HG02884 (cell line): ENCODE measurements at regions not wholly inside any gene's neighbourhood (a gene's known extent, or its start where the extent isn't known, plus 50 kb on each side); places are given as distances from the start of the nearest gene placed in this dataset.

Source experiments
- ATAC-seq: cut with Tn5 transposase; IDR thresholded peaks from one replicate; pipeline ENCODE4 v1.9.1; 2021; ENCODE audit warnings: mild to moderate bottlenecking, moderate library complexity; ENCODE audit not compliant: unreplicated experiment

DNA sequence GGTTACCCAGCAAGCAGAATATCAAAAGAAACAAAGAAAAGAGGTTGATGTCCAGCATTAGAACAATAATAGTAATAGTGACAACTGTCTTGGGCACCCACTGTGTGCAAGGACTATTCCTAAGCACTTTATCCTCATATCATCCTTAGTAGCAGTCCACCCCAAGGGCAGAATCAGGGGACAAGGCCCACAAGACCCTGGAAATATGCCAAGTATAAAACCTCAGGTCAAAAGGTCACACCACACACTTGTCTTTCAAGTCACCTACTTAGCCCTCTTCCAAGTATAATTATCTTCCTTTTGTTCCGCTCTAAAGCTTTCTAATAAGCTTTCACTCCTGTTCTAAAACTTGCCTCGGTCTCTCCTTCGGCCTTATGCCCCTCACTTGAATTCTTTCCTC, 124.0 kb upstream of the STT3B start:
- ATAC-seq: no peak

DNA sequence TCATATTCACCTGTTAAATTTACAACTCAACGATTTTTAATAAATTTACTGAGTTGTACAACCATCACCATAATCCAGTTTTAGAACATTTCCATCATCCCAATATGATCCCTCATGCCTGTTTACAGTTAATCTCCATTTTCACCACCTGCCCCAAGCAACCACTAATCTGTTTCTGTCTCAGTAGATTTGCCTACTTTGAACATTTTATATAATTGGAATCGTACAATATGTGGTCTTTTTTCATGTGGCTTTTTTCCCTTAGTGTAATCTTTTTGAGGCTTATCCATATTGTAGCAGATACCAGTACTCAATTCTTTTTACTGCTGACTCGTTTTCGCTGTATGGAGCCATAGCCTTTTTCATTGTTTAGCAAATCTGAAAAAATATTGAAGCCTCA, 123.3 kb upstream of the STT3B start:
- no peak for ATAC-seq

DNA sequence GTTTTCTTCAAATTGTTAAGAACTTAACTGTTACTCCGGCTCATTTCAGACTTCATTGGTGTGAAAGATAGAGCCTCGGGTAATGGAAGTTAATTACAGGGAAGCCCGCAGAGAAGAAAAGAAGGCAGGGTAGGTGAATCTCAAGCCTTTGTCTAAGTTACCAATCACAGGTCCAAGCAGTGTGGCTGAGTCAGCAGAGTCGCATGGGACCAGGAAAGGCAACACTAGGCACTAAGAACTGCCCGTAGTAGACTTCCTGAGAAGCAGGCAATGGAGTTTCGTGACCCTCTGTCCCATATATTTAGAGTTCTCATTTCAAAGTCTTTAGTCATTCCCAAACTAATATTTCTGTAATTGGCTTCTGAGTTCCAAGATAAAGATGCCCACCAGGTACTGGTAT, 122.9 kb upstream of the STT3B start:
- ATAC-seq: no peak

DNA sequence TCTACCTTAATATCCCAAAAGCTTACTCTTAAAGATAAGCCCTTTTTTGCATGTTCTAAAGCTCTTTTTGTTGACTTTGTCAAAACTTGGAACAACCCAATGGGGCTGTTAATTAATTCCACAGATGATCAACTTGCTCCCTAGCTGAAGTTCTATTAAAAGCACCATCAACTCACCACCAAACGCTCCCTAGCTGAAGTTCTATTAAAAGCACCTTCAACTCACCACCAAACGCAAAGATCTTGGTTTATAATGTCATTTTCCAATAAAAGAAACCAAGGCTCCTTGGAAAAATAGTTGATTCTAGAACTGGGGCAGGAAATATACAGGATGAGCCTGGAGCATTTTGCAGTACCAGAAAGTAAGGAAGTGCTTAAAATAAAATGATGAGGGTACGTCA, 122.3 kb upstream of the STT3B start:
- ATAC-seq: no peak

DNA sequence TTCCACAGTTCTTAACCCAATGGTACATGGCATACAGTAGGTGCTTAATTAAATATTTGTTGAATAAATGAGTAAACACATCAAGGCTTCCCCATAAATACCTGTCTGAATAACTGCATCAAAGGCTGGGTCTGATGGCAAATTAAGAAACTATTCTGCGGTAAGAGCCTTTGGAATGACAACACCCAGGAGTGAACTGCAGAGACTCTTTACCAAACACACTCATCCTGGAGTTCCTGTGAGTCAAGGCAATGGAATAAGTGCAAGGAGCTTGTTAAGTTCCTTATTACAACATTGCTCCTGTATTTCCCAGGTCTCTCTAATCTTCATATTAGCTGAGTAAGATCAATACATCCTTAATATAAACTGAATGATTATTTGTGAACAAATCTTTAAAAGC, 119.9 kb upstream of the STT3B start:
- ATAC-seq: no peak

DNA sequence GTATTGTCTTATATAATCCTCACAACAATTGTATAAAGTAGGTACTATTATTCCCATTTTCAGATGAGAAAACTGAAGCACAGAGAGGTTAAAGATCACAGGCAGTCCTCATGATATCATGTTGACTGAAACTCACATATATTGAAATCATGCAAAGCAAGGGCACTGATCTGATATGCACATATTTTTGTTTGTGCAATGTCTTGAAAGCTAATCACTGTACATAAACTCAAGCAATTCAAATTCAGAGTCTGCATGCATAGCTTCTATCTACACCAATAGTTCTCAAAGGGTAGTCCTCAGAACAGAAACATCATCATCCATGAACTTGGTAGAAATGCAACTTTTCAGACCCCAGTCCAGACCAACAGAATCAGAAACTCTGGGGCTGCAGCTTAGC, 119.2 kb upstream of the STT3B start:
- no peak for ATAC-seq

DNA sequence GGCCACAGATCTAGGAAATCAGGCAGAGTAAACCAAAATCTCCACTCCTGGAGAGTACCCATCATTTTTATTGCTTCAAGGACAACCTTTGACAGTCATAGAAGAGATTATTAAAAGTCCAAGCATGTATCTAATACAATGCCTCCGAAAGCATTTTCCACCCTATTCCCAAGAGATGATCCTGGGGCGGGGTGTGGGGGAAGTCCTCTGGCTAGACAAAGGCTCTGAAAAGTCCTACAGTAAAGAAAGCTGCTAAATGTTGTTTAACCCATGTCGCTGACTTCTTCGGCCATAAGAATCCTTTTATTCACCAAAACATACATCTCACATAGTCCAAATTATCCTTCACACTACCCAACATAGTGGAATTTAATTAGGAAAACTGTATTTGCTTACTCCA, 115.7 kb upstream of the STT3B start:
- no peak for ATAC-seq

DNA sequence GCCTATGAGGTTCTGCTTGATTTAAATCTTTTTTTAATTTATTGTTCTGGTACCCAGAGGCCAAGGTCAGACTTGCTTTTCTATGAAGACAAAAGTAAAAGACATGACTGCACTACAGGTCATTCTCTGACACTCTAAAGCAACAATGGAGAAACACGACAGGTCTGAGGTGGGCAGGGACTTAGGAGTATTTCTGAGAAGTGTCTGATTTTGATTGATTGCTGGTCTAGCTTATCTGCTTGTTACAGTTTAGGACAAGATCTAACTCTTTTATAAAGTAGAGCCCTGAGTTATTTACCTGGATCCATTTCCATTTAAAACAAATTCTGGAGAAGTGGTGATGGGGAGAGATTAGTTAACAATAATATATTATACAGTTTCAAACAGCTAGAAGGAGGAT, 115.2 kb upstream of the STT3B start:
- ATAC-seq: no peak

DNA sequence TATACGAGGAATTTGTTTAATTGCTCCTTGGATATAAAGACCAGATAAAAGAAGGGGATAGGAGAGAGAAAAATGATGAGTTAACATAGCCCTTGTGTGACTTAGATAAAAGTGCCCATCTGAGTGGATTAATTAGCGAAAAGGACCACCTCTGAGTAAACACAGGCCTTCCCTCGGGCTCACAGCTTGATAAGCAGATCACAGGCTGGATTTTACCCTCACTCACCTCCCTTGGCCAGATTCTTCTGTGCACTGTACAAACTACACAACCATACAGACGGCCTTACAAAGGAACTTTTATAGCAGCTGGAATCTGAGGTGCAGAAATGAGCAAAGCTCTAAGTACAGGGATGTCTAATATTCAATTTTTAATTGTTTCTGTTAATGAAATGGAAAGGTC, 112.4 kb upstream of the STT3B start:
- ATAC-seq: no peak

DNA sequence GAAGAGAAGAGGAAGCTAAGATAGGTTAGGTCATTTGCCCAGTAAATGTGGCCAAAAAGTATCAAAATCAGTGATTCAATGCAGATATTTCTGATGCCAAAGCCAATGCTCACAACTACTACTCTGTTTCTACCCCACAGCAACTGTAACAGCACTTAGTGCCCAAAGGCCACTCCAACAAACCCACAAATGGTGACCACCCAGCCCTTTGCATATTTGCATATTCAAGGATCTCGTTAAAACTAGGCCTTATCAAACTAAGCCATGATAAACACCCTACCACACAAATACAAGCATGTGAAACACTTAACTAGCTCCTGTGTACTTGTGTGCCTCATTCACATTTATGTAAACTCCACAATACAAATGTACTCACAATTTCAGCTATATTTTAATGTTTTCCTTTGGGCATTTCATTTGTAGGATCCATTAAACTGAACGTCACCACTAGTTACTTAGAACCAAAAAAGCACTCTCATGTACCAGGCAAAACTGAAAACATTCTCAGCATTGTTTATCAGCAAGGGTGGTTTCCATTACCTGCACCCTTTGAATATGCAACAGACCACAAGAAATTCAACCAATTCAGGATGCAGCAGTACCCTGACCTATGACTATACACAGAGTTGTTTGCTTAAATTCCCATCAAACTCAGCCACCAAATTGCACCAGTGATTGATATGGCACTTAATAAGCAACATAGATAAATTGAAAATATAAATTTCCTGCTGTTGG, 111.2 kb upstream of the STT3B start:
- ATAC-seq: peak; percentile 71

DNA sequence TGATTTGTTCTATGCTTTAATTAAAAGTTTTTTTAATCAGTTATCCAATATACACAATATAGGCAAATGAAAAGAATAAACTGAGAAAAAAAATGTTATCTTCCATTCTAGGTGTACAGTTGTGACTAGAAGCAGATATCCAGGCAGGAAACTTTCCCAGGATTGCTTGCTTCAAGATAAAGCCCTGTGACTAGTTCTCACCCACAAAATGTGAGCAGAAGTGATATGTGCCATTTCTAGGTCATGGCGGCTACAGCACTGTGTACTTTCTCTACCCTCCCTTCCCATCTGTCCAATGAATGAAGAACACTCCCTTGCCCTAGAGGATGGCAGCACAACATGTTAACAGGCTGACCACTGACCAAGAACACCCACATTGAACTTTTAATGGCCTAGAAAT, 110.5 kb upstream of the STT3B start:
- no peak for ATAC-seq

DNA sequence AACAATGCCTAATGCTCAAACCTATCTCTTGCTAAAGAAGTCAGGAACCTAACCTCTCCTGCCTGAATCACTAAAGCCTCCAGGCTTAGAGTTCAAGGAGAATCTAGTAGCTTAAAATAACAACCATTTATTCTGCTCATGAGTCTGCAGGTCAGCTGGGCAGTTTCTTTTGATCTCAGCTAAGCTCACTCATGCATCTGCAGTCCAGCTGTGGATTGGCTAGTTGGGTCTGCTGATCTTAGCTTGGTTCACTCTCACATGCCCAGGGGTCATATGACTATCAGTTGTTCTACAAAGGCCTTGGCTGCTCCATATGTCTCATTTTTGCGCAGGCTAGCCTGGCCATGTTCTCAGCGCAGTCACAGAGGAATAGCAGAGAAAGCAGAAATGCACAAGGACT, 109.2 kb upstream of the STT3B start:
- no peak for ATAC-seq

DNA sequence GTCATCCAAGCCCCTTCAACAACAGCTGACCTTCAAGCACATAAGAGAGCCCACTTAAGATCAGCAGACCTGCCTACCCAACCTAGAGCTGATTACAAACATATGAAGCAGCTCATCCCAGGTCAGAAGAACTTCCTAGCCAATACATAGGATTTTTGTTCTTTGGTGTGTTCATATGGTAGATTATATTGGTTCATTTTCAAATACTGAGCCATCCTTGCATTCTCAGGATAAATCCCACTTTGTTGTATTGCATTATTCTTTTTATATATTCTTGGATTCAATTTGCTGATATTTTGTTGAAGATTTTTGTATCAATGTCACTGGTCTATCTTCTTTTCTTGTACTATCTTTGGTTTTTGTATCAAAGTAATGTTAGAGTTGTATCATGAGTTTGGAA, 107.3 kb upstream of the STT3B start:
- no peak for ATAC-seq

DNA sequence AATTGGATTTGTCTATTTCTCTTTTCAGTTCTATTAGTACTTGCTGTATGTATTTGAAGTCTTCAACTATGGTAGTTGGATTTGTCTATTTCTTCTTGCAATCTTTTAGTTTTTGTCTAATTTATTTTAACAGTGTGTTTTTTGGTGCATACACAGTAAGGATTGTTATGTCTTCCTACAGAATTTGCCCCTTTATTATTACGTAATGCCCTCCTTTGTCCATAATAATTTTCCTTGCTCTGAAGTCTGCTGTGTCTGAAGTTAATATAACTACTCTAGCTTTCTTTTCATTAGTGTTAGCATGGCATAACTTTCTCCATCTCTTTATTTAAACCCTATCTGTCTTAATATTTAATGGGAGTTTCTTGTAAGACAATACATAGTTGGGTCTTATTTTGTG, 105.1 kb upstream of the STT3B start:
- no peak for ATAC-seq

DNA sequence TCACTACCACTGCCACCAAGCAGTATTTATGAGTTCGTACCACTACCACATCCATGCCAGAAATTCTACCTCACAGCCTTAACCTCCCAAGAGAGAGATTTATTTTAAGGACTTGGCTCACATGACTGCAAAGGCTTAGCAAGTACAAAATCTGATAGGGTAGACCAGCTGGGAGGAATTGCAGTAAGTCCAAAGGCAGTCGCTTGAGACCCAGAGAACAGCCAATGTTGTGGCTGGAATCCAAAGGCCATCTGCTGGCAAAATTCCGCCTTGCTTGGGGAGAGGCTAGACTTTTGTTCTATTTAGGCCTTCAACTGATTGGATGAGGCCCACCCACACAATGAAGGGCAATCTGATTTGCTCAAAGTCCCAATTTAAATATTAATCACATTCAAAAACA, 101.4 kb upstream of the STT3B start:
- no peak for ATAC-seq

DNA sequence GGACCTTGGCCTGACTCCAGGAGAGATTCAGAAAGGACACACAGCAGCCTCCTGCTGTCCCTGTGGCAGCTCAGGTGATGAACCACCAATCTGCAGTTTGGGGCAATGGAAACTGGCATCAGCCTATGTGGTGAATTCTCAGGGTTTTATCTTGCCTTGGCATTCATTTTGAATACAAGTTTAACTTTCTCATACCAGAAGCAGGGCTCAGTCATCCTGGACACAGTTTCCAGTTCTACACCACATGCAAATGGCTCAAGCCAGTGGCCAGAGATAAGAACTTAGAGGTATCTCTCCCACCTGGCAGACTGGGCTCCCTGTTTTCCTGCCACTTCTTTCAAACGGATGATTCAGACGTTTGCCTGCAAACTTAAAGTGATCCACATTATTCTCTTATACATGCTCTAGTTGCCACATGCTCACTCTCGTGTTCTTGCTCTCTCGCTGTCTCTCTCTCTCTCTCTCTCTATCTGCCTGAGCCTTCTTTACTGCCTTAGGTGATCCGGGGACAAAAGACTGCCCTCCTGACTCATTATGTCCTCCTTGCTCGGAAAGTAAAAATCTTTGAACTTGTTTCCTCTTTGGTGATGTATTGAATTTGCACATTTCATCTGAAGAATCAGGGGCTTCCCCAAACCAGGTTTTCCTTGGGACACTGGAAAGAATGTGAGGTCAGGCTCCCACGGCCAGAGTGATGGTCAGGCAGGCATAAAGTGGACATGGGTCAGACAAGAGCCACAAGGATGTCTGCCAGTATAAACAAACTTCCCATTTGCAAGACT, 99.6 kb upstream of the STT3B start:
- peak; percentile 25 for ATAC-seq

DNA sequence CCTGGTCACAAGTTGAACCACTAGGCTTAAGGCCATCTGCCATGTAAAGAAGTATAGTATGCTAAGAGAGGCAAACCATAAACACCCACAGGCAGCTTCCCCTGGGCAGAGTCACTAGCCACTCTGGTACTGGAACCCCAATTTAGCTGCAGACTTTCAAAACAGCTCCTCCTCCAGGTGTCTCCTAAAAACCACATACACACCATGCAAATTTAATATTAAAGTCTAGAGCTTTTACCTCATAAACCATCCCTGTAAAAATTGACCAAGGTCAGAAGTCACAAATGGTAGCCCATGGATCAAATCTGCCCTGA, 99.1 kb upstream of the STT3B start:
- ATAC-seq: peak; percentile 69

DNA sequence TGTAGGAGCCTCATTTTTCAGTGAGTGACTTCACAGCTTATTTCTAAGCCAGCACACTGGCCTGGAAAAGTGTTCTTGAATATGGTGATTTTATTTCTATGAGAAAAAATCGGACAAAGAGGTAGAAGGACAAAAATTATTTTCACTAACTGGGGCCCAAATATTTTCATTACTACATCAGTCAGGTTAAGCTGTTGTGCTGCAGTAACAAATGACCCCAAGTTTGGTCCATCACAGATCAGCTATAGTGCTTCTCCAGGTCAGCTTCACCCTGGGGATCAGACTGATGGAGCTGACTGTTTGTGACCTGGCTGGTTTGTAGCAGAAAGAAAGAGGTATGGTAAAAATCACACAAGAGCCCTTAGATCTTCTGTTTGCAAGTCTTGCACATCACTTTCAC, 97.9 kb upstream of the STT3B start:
- no peak for ATAC-seq

DNA sequence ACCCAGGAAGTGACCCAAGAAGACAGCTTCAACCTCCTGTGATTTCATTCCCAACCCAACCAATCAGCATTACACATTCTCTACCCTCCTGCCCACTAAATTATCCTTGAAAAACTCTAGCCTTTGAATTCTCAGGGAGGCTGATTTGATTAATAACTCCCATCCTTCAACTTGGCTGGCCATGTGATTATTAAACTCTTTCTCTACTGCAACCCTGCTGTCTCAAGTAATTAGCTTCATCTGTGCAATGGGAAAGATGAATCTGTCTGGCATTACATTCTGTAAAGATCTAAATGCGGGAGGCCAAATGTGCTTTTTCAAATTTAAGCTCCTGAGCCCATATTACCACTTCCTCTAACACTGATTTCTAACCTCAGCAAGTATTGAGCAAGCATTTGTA, 95.9 kb upstream of the STT3B start:
- ATAC-seq: no peak

DNA sequence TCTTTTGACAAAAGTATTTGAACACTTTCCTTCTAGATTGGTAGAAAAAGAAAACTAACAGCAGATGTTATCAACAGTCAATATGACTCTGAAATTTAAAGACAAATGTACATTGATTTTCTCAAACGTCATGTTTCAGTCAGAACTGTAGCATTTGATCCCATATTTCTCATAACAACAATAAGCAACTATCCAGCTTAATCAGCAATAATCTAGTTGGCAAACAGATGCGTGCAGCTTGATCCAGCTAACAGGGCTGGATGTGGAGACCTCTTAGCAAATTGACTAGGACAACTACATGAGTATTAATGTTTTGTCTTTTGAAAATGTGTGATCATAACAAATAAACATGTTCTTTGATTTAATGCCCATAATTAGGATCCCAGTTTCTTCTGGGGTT, 94.0 kb upstream of the STT3B start:
- ATAC-seq: no peak

DNA sequence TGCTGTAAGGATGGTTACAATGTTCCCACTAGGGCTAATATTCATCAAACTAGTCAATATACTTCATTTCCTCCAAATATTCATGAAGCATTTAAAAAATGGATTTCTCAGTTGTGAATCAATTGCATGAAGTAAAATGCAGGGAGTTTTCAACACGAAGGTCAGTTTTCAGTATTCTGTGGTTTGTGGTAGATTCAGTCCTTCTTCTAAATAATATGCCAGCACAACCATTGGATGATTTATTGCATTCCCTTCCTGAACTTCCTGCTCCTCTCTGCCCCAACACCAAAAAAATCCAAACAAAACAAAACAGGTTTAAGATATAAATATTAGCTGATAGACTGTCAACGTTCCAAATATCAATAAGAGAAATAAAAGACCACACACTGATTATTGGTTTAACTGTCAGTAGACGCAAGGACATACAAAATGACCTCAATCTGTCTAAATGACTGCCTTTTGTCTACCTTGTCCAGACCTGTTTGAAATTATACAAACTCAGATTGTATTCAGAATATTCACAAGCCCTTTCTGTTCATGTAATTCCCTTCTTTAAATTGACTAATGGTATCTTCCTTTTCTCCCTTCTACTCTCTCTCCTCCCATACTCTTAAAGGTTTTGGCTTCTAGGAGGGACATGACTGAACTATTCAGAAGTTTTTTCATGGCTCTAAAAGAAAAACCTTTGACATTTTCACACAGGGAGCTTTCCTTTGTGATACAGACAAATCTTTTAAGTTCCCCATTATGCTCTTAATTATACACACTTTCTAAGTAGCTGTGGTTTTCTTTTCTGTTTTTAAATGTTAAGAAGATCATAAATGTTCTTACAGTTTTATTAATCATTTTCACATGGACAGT, 92.6 kb upstream of the STT3B start:
- ATAC-seq: no peak

DNA sequence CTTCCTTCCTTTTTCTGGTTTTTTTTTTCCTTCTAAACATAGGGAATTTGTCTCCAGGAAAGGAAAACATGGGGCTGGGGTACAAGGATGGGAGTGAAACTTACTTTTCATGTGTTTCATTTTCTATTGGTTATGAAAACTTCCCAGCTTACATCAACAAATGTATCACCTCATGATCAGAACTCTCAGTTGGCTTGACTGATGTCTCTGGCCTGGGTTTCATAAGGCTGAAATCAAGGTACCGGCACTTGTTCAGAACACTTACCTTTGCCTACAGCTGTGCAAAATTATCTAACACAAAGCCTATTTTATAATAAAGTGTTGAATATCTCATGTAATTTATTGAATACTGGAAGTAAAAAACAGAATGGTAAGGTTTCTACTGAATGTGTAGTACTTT, 91.8 kb upstream of the STT3B start:
- ATAC-seq: no peak
